K562 (cell line): ENCODE measurements at regions not wholly inside any gene's neighbourhood (a gene's known extent, or its start where the extent isn't known, plus 50 kb on each side); places are given as distances from the start of the nearest gene placed in this dataset.

Source experiments
- ATAC-seq: fragments of 200-7000 bp; cut with Tn5 transposase; 3 replicates; pipeline ENCODE4 v1.9.1; 2020; ENCODE audit warnings: moderate library complexity
- BruUV-seq: library from RNA; stranded (reverse); fragments of 400-500 nt; replicated peaks from 2 replicates; lab custom pipeline; 2021; lab: Mats Ljungman, UMichigan
- CTCF ChIA-PET: fragments of 300-600 bp; formaldehyde crosslinking; extraction: SDS; loops from one replicate; lab custom pipeline; 2021; ENCODE audit warnings: low intra/inter-chr PET ratio; lab: Yijun Ruan, JAX
- POLR2A ChIA-PET: fragments of 300-600, 350-650 bp; sonication (Branson Sonifier 250); formaldehyde crosslinking; extraction: SDS; loops from one replicate; lab custom pipeline; 2021; ENCODE audit warnings: antibody characterized with exemption, inconsistent platforms; lab: Yijun Ruan, JAX
- DNase-seq, 4 experiments: peaks; one replicate each; pipeline versions ENCODE4 v3.0.0 to v3.0.0-alpha.2; 2011 to 2018; ENCODE audit warnings: low spot score in 3 of 4, mixed read lengths in 3 of 4; ENCODE audit errors: extremely low read depth in 1 of 4
- FAIRE-seq: peaks from 2 replicates; lab custom pipeline; 2011; peaks lifted over from hg19 to GRCh38; lab: Jason Lieb, UNC
- H2AFZ ChIP-seq: 2 replicates; pipeline ENCODE4 v1.6.0; 2011; ENCODE audit warnings: low read depth, low read length, control low read depth, inconsistent platforms
- H3K27ac ChIP-seq: fragments of 200-600 bp; 3 replicates; pipeline ENCODE4 v1.8.0; 2011; ENCODE audit warnings: low read depth, mild to moderate bottlenecking, control low read depth, inconsistent platforms, low read length, moderate library complexity, mixed read lengths; ENCODE audit errors: extremely low read depth
- H3K27me3 ChIP-seq, 2 experiments: fragments of 300-600 bp in 1 of 2; 2 replicates in 1 of 2; 3 replicates in 1 of 2; pipeline versions ENCODE4 v1.6.0 to v1.8.0; 2011; ENCODE audit warnings: inconsistent platforms in 2 of 2, low read length in 2 of 2, mild to moderate bottlenecking in 1 of 2, mixed read lengths in 1 of 2, moderate library complexity in 1 of 2; ENCODE audit not compliant: control insufficient read depth in 2 of 2, insufficient read depth in 2 of 2
- H3K36me3 ChIP-seq: fragments of 300-600 bp; 3 replicates; pipeline ENCODE4 v1.8.0; 2011; ENCODE audit warnings: mild to moderate bottlenecking, low read length, inconsistent platforms; ENCODE audit not compliant: control insufficient read depth, insufficient read depth
- H3K4me1 ChIP-seq, 2 experiments: fragments of 200-600 bp in 1 of 2; replicated peaks in 1 of 2; 2 replicates in 1 of 2; 3 replicates in 1 of 2; pipeline versions ENCODE4 v1.5.1 to v1.8.0; 2011; ENCODE audit warnings: inconsistent platforms in 2 of 2, low read length in 2 of 2, mild to moderate bottlenecking in 1 of 2, mixed read lengths in 1 of 2, moderate library complexity in 1 of 2; ENCODE audit not compliant: control insufficient read depth in 2 of 2, insufficient read depth in 2 of 2
- H3K4me2 ChIP-seq: 2 replicates; pipeline ENCODE4 v1.6.1; 2011; ENCODE audit warnings: low read length, control low read depth, inconsistent platforms, mixed read lengths; ENCODE audit not compliant: insufficient read depth
- H3K4me3 ChIP-seq: fragments of 200-600 bp; sonication (generic), shearing (Covaris generic); 2 replicates; pipeline ENCODE4 v1.5.1; 2016; ENCODE audit warnings: control low read depth, inconsistent platforms
- H3K79me2 ChIP-seq: fragments of 200-600 bp; 3 replicates; pipeline ENCODE4 v1.8.0; 2011; ENCODE audit warnings: low read length, inconsistent platforms; ENCODE audit not compliant: control insufficient read depth, insufficient read depth
- H3K9ac ChIP-seq, 2 experiments: 2 replicates each; pipeline versions ENCODE4 v1.6.0 to v1.6.1; 2011; ENCODE audit warnings: low read depth in 2 of 2, low read length in 2 of 2, control low read depth in 1 of 2, inconsistent platforms in 1 of 2, mild to moderate bottlenecking in 1 of 2, mixed read lengths in 1 of 2; ENCODE audit not compliant: insufficient read depth in 1 of 2
- H3K9me1 ChIP-seq: one replicate; pipeline ENCODE4 v1.6.0; 2011; ENCODE audit warnings: inconsistent platforms, mild to moderate bottlenecking, low read length, moderate library complexity; ENCODE audit not compliant: control insufficient read depth, insufficient read depth
- H3K9me3 ChIP-seq: replicated peaks from 2 replicates; pipeline ENCODE4 v1.5.1; 2011; ENCODE audit warnings: low read depth, low read length, inconsistent platforms; ENCODE audit not compliant: control insufficient read depth, insufficient read depth
- H4K20me1 ChIP-seq: replicated peaks from 2 replicates; pipeline ENCODE4 v1.6.1; 2011; ENCODE audit warnings: low read length, inconsistent platforms, mixed read lengths; ENCODE audit not compliant: control insufficient read depth, insufficient read depth
- ESRRA ChIP-seq: fragments of 450-650 bp; IDR thresholded peaks from 2 replicates; pipeline ENCODE4 v1.6.1; 2014; ENCODE audit warnings: low read depth, mild to moderate bottlenecking, moderate library complexity, borderline replicate concordance
- FIP1L1 ChIP-seq: fragments of 200-400 bp; formaldehyde crosslinking; IDR thresholded peaks from 2 replicates; pipeline ENCODE4 v1.6.1; 2018; ENCODE audit warnings: mild to moderate bottlenecking, low read depth, low read length; ENCODE audit not compliant: poor library complexity, severe bottlenecking
- FOS ChIP-seq: IDR thresholded peaks from 3 replicates; pipeline ENCODE4 v1.6.1; 2011; ENCODE audit not compliant: insufficient read length; ENCODE audit errors: extremely low read depth
- GABPA ChIP-seq: fragments of 200-800 bp; sonication (Bioruptor generic); conservative IDR thresholded peaks from 2 replicates; pipeline ENCODE4 v1.6.1; 2016; ENCODE audit warnings: low read depth, missing genetic modification characterization, missing compliant biosample characterization
- KLF10 ChIP-seq: fragments of 250-450 bp; sonication (Bioruptor Pico); IDR thresholded peaks from 2 replicates; pipeline ENCODE4 v1.6.1; 2021; ENCODE audit warnings: matching md5 sums
- RBM15 ChIP-seq: fragments of 200-400 bp; formaldehyde crosslinking; IDR thresholded peaks from 2 replicates; pipeline ENCODE4 v1.6.1; 2018; ENCODE audit warnings: mild to moderate bottlenecking, low read length, moderate library complexity; ENCODE audit not compliant: insufficient read depth
- RCOR1 ChIP-seq, 2 experiments: IDR thresholded peaks; 2 replicates each; pipeline ENCODE4 v1.6.1; 2012; ENCODE audit warnings: low read depth in 2 of 2, low read length in 2 of 2, borderline replicate concordance in 1 of 2, improper control_type of control experiment in 1 of 2
- SMARCA4 ChIP-seq: fragments of 450-650 bp; IDR thresholded peaks from 2 replicates; pipeline ENCODE4 v1.6.1; 2016
- ZNF324 ChIP-seq: fragments of 250-450 bp; sonication (Bioruptor Pico); IDR thresholded peaks from 2 replicates; pipeline ENCODE4 v1.4.0; 2020; ENCODE audit warnings: mild to moderate bottlenecking
- WGBS: fragments of 100-300 bp; shearing (Covaris generic); methylation state at CpG from one replicate; pipeline ENCODE4 v1.1.6; 2016; ENCODE audit warnings: low coverage, mixed read lengths; ENCODE audit not compliant: insufficient coverage; ENCODE audit errors: missing lambda C conversion rate; 5-methylcytosine and 5-hydroxymethylcytosine counted together
- in situ Hi-C: fragments of 300-500 bp; cut with MboI; formaldehyde crosslinking; loops from 4 replicates; pipeline ENCODE4 v1.15.0; 2018; ENCODE audit warnings: inconsistent platforms, mixed read lengths
- intact Hi-C: fragments of 100-400 bp; cut with micrococcal nuclease; formaldehyde crosslinking; loops from 2 replicates; pipeline ENCODE4 v1.14.2; 2022
- TF ChIP-seq, protein P1 (sequence below): fragments of 250-450 bp; sonication (Bioruptor Pico); IDR thresholded peaks from 2 replicates; pipeline ENCODE4 v1.8.0; 2022; ENCODE audit warnings: inconsistent platforms

GRCh38 chr5:106921567-106921966, 749.2 kb downstream of the EFNA5 start:
- no peaks in the 10 kb centered on the region for H3K9me1 ChIP-seq
- TF ChIP-seq KLF10 (no peak), SMARCA4 (no peak), RBM15 (no peak)
- TF ChIP-seq, protein P1, sequence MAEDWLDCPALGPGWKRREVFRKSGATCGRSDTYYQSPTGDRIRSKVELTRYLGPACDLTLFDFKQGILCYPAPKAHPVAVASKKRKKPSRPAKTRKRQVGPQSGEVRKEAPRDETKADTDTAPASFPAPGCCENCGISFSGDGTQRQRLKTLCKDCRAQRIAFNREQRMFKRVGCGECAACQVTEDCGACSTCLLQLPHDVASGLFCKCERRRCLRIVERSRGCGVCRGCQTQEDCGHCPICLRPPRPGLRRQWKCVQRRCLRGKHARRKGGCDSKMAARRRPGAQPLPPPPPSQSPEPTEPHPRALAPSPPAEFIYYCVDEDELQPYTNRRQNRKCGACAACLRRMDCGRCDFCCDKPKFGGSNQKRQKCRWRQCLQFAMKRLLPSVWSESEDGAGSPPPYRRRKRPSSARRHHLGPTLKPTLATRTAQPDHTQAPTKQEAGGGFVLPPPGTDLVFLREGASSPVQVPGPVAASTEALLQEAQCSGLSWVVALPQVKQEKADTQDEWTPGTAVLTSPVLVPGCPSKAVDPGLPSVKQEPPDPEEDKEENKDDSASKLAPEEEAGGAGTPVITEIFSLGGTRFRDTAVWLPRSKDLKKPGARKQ (CRISPR knock-in tag) = no peak
- DNase-seq (no peak), FAIRE-seq (no peak), ATAC-seq (no peak)
- H3K4me2 ChIP-seq = no peak overlapping the region
- no peak overlapping the region for H3K4me3 ChIP-seq
- no peaks in the 10 kb centered on the region for H3K27me3 ChIP-seq
- H3K4me1 ChIP-seq = no peaks in the 10 kb centered on the region
- ChIA-PET POLR2A (no interaction called here), CTCF (no interaction called here)
- BruUV-seq = no TSS peak
- no peak overlapping the region for H3K9ac ChIP-seq
- WGBS = 0% methylated on average over 5 of the region's 5 CpGs
- H3K9me3 ChIP-seq = no peaks in the 10 kb centered on the region
- no peak overlapping the region for H2AFZ ChIP-seq
- in situ Hi-C loops = no loop called here
- H3K79me2 ChIP-seq = no peaks in the 10 kb centered on the region
- intact Hi-C loops = no loop called here
- no peaks in the 10 kb centered on the region for H4K20me1 ChIP-seq
- H3K36me3 ChIP-seq = no peaks in the 10 kb centered on the region
- no peak overlapping the region for H3K27ac ChIP-seq

GRCh38 chr5:106910486-106910885, 760.3 kb downstream of the EFNA5 start:
- Histone ChIP-seq H3K9me3 (no peaks in the 10 kb centered on the region), H3K27ac (no peak overlapping the region), H2AFZ (no peak overlapping the region), H3K4me2 (no peak overlapping the region), H3K9me1 (no peaks in the 10 kb centered on the region), H3K79me2 (no peaks in the 10 kb centered on the region), H3K4me3 (no peak overlapping the region), H3K36me3 (no peaks in the 10 kb centered on the region), H4K20me1 (no peaks in the 10 kb centered on the region), H3K9ac (no peak overlapping the region), H3K27me3 (no peaks in the 10 kb centered on the region), H3K4me1 (no peaks in the 10 kb centered on the region)
- ATAC-seq (no peak), FAIRE-seq (no peak), DNase-seq (no peak)
- in situ Hi-C loops = no loop called here
- ChIA-PET CTCF (no interaction called here), POLR2A (no interaction called here)
- WGBS = 1% methylated on average over 3 of the region's 3 CpGs
- intact Hi-C loops = no loop called here
- TF ChIP-seq ZNF324 (CRISPR knock-in tag) (no peak), GABPA (tag) (no peak), RCOR1 (IDR thresholded peaks at IDR 0.05; ENCODE audit: borderline replicate concordance in 1 of 2, low read depth in 2 of 2, low read length in 2 of 2) (no peak), FOS (no peak), ESRRA (no peak), FIP1L1 (no peak)
- BruUV-seq = no TSS peak
